H1 (cell line): ENCODE measurements at regions not wholly inside any gene's neighbourhood (a gene's known extent, or its start where the extent isn't known, plus 50 kb on each side); places are given as distances from the start of the nearest gene placed in this dataset.
A peak's percentile ranks its signal among the peaks of the same experiment; 100 is the strongest.

Experiments used
- CTCF ChIA-PET: fragments of 300-600 bp; sonication (Branson Sonifier 250); formaldehyde crosslinking; loops from one replicate; lab custom pipeline; 2021; ENCODE audit not compliant: partially characterized antibody; lab: Charles Lee
- POLR2A ChIA-PET: fragments of 300-600 bp; sonication (Branson Sonifier 250); formaldehyde crosslinking; loops from one replicate; lab custom pipeline; 2021; ENCODE audit warnings: inconsistent platforms; ENCODE audit not compliant: partially characterized antibody; lab: Charles Lee
- DNase-seq, 2 experiments: peaks; one replicate each; pipeline versions ENCODE4 v3.0.0 to v3.0.0-alpha.2; 2010 to 2022; ENCODE audit warnings: low spot score in 2 of 2, low read depth in 1 of 2, mixed read lengths in 1 of 2
- FAIRE-seq: peaks from 2 replicates; lab custom pipeline; 2011; peaks lifted over from hg19 to GRCh38; lab: Jason Lieb, UNC
- H2AFZ ChIP-seq: 2 replicates; pipeline ENCODE4 v1.8.1; 2012; ENCODE audit warnings: low read length, inconsistent platforms
- H2AK5ac ChIP-seq: 2 replicates; pipeline ENCODE4 v1.6.1; 2013; ENCODE audit warnings: low read depth, low read length
- H2BK120ac ChIP-seq: replicated peaks from 2 replicates; pipeline ENCODE3; 2013; ENCODE audit warnings: low read depth, low read length, inconsistent platforms
- H2BK12ac ChIP-seq: 2 replicates; pipeline ENCODE4 v1.6.1; 2013; ENCODE audit warnings: low read depth, low read length
- H2BK15ac ChIP-seq: 2 replicates; pipeline ENCODE4 v1.6.1; 2013; ENCODE audit warnings: low read length
- H2BK20ac ChIP-seq: 2 replicates; pipeline ENCODE4 v1.6.1; 2013; ENCODE audit warnings: low read length
- H2BK5ac ChIP-seq: 2 replicates; pipeline ENCODE4 v1.6.1; 2013; ENCODE audit warnings: low read depth, low read length
- H3K14ac ChIP-seq: 2 replicates; pipeline ENCODE4 v1.6.1; 2013; ENCODE audit warnings: inconsistent platforms; ENCODE audit not compliant: insufficient read length
- H3K18ac ChIP-seq: 2 replicates; pipeline ENCODE4 v1.6.1; 2013; ENCODE audit warnings: low read length; ENCODE audit errors: extremely low read depth
- H3K23ac ChIP-seq: 2 replicates; pipeline ENCODE4 v1.6.1; 2013; ENCODE audit warnings: inconsistent platforms; ENCODE audit not compliant: insufficient read length
- H3K23me2 ChIP-seq: 2 replicates; pipeline ENCODE4 v1.6.1; 2013; ENCODE audit warnings: low read depth, low read length
- H3K27ac ChIP-seq: 2 replicates; pipeline ENCODE4 v1.6.1; 2011; ENCODE audit warnings: low read depth, low read length, inconsistent platforms
- H3K27me3 ChIP-seq, 4 experiments: replicated peaks in 1 of 4; 1 replicate in 1 of 4; 2 replicates in 3 of 4; pipeline versions ENCODE4 v1.6.1 to v1.8.1; 2011 to 2013; ENCODE audit warnings: low read length in 3 of 4, mild to moderate bottlenecking in 3 of 4, inconsistent platforms in 2 of 4, mixed read lengths in 2 of 4, moderate library complexity in 1 of 4; ENCODE audit not compliant: control insufficient read depth in 3 of 4, insufficient read depth in 3 of 4; ENCODE audit errors: extremely low read depth in 1 of 4
- H3K36me3 ChIP-seq, 4 experiments: 2 replicates each; pipeline versions ENCODE4 v1.6.1 to v1.8.1; 2011 to 2013; ENCODE audit warnings: mild to moderate bottlenecking in 4 of 4, low read length in 3 of 4, moderate library complexity in 2 of 4, control low read depth in 1 of 4, inconsistent platforms in 1 of 4; ENCODE audit not compliant: insufficient read depth in 4 of 4, control insufficient read depth in 2 of 4
- H3K4ac ChIP-seq: replicated peaks from 2 replicates; pipeline ENCODE3; 2013; ENCODE audit warnings: low read length, low read depth, mixed read lengths, inconsistent platforms; ENCODE audit not compliant: insufficient read length
- H3K4me1 ChIP-seq, 4 experiments: replicated peaks in 1 of 4; 1 replicate in 1 of 4; 2 replicates in 3 of 4; pipeline versions ENCODE4 v1.6.1 to v1.8.1; 2011 to 2013; ENCODE audit warnings: low read length in 3 of 4, inconsistent platforms in 2 of 4, mixed read lengths in 1 of 4; ENCODE audit not compliant: insufficient read depth in 4 of 4, control insufficient read depth in 3 of 4
- H3K4me2 ChIP-seq, 2 experiments: 2 replicates each; pipeline versions ENCODE4 v1.6.1 to v1.8.1; 2011 to 2013; ENCODE audit warnings: low read depth in 2 of 2, low read length in 2 of 2, control low read depth in 1 of 2, inconsistent platforms in 1 of 2, mild to moderate bottlenecking in 1 of 2; ENCODE audit not compliant: insufficient read depth in 1 of 2
- H3K4me3 ChIP-seq, 4 experiments: fragments of 200-600, 300-600 bp in 1 of 4; sonication (generic), shearing (Covaris generic), sonication (Bioruptor Twin) in 1 of 4; 2 replicates each; pipeline versions ENCODE4 v1.5.1 to v1.8.1; 2011 to 2016; ENCODE audit warnings: low read length in 4 of 4, low read depth in 3 of 4, control low read depth in 2 of 4, inconsistent platforms in 2 of 4, mild to moderate bottlenecking in 2 of 4, mixed read lengths in 1 of 4, moderate library complexity in 1 of 4; ENCODE audit not compliant: insufficient read depth in 2 of 4; ENCODE audit errors: extremely low read depth in 1 of 4
- H3K56ac ChIP-seq: replicated peaks from 2 replicates; pipeline ENCODE3; 2013; ENCODE audit warnings: low read depth, mild to moderate bottlenecking, mixed read lengths, low read length, inconsistent platforms; ENCODE audit not compliant: insufficient read length
- H3K79me1 ChIP-seq: 2 replicates; pipeline ENCODE4 v1.6.1; 2013; ENCODE audit warnings: low read depth, low read length, control low read depth
- H3K79me2 ChIP-seq, 2 experiments: 2 replicates each; pipeline versions ENCODE4 v1.6.1 to v1.8.1; 2012 to 2013; ENCODE audit warnings: low read length in 2 of 2, mild to moderate bottlenecking in 2 of 2, inconsistent platforms in 1 of 2; ENCODE audit not compliant: insufficient read depth in 2 of 2, control insufficient read depth in 1 of 2
- H3K9ac ChIP-seq, 4 experiments: replicated peaks in 1 of 4; 1 replicate in 1 of 4; 2 replicates in 3 of 4; pipeline versions ENCODE4 v1.6.1 to v1.8.1; 2011 to 2013; ENCODE audit warnings: low read depth in 3 of 4, low read length in 3 of 4, control low read depth in 2 of 4, mild to moderate bottlenecking in 2 of 4, moderate library complexity in 2 of 4, inconsistent platforms in 1 of 4; ENCODE audit errors: extremely low read depth in 1 of 4
- H3K9me3 ChIP-seq, 2 experiments: 2 replicates each; pipeline versions ENCODE4 v1.6.1 to v1.8.1; 2012 to 2013; ENCODE audit warnings: mild to moderate bottlenecking in 2 of 2, moderate library complexity in 2 of 2, control low read depth in 1 of 2, inconsistent platforms in 1 of 2, low read depth in 1 of 2, low read length in 1 of 2, mixed read lengths in 1 of 2; ENCODE audit not compliant: insufficient read depth in 2 of 2
- H4K20me1 ChIP-seq, 2 experiments: replicated peaks in 1 of 2; 2 replicates each; pipeline versions ENCODE3 to v1.8.1; 2011 to 2013; ENCODE audit warnings: inconsistent platforms in 2 of 2, low read length in 2 of 2, mild to moderate bottlenecking in 1 of 2; ENCODE audit not compliant: insufficient read depth in 2 of 2, control insufficient read depth in 1 of 2
- H4K5ac ChIP-seq: 2 replicates; pipeline ENCODE4 v1.6.1; 2013; ENCODE audit warnings: low read length, low read depth, mixed read lengths, inconsistent platforms; ENCODE audit not compliant: insufficient read length
- H4K8ac ChIP-seq: 2 replicates; pipeline ENCODE4 v1.8.0; 2013; ENCODE audit warnings: mild to moderate bottlenecking, moderate library complexity, low read length, inconsistent platforms; ENCODE audit not compliant: insufficient read depth; ENCODE audit errors: extremely low read depth
- H4K91ac ChIP-seq: replicated peaks from 2 replicates; pipeline ENCODE3; 2013; ENCODE audit warnings: low read length, mixed read lengths, inconsistent platforms; ENCODE audit not compliant: insufficient read length
- CTCF ChIP-seq, 3 experiments: IDR thresholded peaks; 1 replicate in 2 of 3; 2 replicates in 1 of 3; pipeline versions ENCODE4 v1.5.1 to v1.6.1; 2011; ENCODE audit warnings: low read length in 3 of 3, mild to moderate bottlenecking in 3 of 3, inconsistent platforms in 2 of 3, low read depth in 1 of 3, moderate library complexity in 1 of 3; ENCODE audit not compliant: insufficient read depth in 1 of 3; ENCODE audit errors: control extremely low read depth in 1 of 3
- RAD21 ChIP-seq, 2 experiments: IDR thresholded peaks in 1 of 2; conservative IDR thresholded peaks in 1 of 2; 2 replicates each; pipeline ENCODE4 v1.6.1; 2011; ENCODE audit warnings: low read depth in 2 of 2, low read length in 2 of 2, improper control_type of control experiment in 1 of 2, inconsistent platforms in 1 of 2, mild to moderate bottlenecking in 1 of 2, moderate library complexity in 1 of 2
- YY1 ChIP-seq: IDR thresholded peaks from 2 replicates; pipeline ENCODE4 v1.6.1; 2011; ENCODE audit warnings: low read depth, mild to moderate bottlenecking, low read length
- WGBS, 2 experiments: shearing (Covaris generic) in 1 of 2; methylation state at CpG; one replicate each; pipeline versions ENCODE4 v1.1.6 to v1.1.7; 2013 to 2015; ENCODE audit warnings: low lambda C conversion rate in 2 of 2, mixed read lengths in 2 of 2, inconsistent platforms in 1 of 2, low coverage in 1 of 2, missing lambda C conversion rate in 1 of 2; ENCODE audit not compliant: insufficient replicate concordance in 2 of 2, insufficient coverage in 1 of 2, insufficient read length in 1 of 2; ENCODE audit errors: extremely low coverage in 1 of 2, missing lambda C conversion rate in 1 of 2; 5-methylcytosine and 5-hydroxymethylcytosine counted together

DNA sequence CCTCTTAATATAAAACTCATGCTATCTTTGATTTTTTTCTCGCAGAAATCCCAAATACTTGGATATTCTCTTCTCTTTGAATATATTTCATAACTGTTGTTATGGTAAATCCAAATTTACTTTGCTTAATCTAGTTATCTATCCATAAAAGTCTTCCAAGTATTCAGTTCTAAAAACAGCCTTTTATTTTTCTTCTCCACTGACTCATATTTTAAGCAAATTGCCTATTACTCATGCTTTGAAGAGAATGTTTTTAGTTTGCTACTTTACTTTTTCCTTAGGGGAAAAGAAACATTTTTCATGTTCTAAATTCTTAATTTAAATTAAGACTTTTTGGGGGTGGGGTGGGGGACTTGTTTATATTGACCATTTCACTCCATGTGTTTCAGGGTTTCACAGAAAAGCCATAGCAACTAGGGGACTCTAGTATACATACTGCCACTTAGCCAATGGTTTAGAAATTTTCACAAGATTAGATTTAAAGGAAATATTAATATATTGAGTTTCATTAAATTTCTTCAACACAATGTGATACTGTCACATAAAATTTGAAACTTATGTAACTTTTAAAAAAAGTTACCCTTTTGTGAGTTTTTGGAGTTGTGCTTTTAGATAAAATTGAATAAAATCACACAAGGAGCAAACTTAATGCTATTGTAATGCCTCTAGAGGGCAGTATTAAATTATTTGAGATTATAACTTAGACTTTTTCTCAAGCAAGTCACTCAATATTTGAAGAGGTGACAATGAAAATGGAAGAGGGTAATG, 545.8 kb upstream of the ARRDC3 start:
- Histone ChIP-seq H3K9ac (no peak overlapping the region), H3K18ac (no peak overlapping the region), H2BK120ac (no peak overlapping the region), H3K23me2 (no peaks in the 10 kb centered on the region), H2AK5ac (no peak overlapping the region), H3K79me1 (no peaks in the 10 kb centered on the region), H4K91ac (no peak overlapping the region), H3K27ac (no peak overlapping the region), H3K9me3 (no peaks in the 10 kb centered on the region), H2BK5ac (no peak overlapping the region), H3K23ac (no peak overlapping the region), H3K79me2 (no peaks in the 10 kb centered on the region), H2AFZ (peak overlapping the region; percentile 18; the same call in 1 of the 2 replicates), H3K36me3 (no peaks in the 10 kb centered on the region), H2BK15ac (no peak overlapping the region), H3K27me3 (no peaks in the 10 kb centered on the region), H3K14ac (no peak overlapping the region), H3K56ac (no peak overlapping the region), H3K4me1 (no peaks in the 10 kb centered on the region), H4K20me1 (no peaks in the 10 kb centered on the region), H4K8ac (no peak overlapping the region), H2BK20ac (no peak overlapping the region), H3K4me3 (no peak overlapping the region), H4K5ac (no peak overlapping the region), H2BK12ac (no peak overlapping the region), H3K4me2 (no peak overlapping the region), H3K4ac (no peak overlapping the region)
- FAIRE-seq (peak; percentile 45), DNase-seq (no peak)
- TF ChIP-seq CTCF (IDR thresholded peaks at IDR 0.05; ENCODE audit: control extremely low read depth in 1 of 3, insufficient read depth in 1 of 3, low read depth in 1 of 3, low read length in 3 of 3) (peak in 1 of 3 experiments; percentile 36; a peak in 2 of 4 replicates), YY1 (no peak), RAD21 (IDR thresholded peaks at IDR 0.05 in 1 of 2, conservative IDR thresholded peaks at IDR 0.05 in 1 of 2; ENCODE audit: low read depth in 2 of 2, low read length in 2 of 2) (peak in 1 of 2 experiments; percentile 47; a peak in 3 of 4 replicates)
- ChIA-PET POLR2A (no interaction called here), CTCF (interaction anchor here (0.7 to 2.2 kb wide), 21 partner anchors 8 to 312 kb away, joined by 3 to 10 read pairs (median 4); no protein-coding TSS in a partner anchor)
- 94% methylated on average over 1 of the region's 1 CpG; no CpG with 5 or more reads in 1 of the 2 experiments for WGBS, 2 experiments
